ENCODE measurements at regions not wholly inside any gene's neighbourhood (a gene's known extent, or its start where the extent isn't known, plus 50 kb on each side); places are given as distances from the start of the nearest gene placed in this dataset.

GRCh38 chr5:114297915-114298314, 64.0 kb upstream of the KCNN2 start:
- TF ChIP-seq, protein P1, sequence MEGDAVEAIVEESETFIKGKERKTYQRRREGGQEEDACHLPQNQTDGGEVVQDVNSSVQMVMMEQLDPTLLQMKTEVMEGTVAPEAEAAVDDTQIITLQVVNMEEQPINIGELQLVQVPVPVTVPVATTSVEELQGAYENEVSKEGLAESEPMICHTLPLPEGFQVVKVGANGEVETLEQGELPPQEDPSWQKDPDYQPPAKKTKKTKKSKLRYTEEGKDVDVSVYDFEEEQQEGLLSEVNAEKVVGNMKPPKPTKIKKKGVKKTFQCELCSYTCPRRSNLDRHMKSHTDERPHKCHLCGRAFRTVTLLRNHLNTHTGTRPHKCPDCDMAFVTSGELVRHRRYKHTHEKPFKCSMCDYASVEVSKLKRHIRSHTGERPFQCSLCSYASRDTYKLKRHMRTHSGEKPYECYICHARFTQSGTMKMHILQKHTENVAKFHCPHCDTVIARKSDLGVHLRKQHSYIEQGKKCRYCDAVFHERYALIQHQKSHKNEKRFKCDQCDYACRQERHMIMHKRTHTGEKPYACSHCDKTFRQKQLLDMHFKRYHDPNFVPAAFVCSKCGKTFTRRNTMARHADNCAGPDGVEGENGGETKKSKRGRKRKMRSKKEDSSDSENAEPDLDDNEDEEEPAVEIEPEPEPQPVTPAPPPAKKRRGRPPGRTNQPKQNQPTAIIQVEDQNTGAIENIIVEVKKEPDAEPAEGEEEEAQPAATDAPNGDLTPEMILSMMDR (IDR thresholded peaks at IDR 0.05) = no peak
- no peak for TF ChIP-seq POLR2A (IDR thresholded peaks at IDR 0.05)
- TF ChIP-seq POLR2AphosphoS5 (IDR thresholded peaks at IDR 0.05) = no peak

Data from breast epithelium (tissue), 3 donors.